ACHN (cell line): ENCODE measurements at regions not wholly inside any gene's neighbourhood (a gene's known extent, or its start where the extent isn't known, plus 50 kb on each side); places are given as distances from the start of the nearest gene placed in this dataset.

Experiments
- DNase-seq: peaks from one replicate; pipeline ENCODE4 v3.0.0-alpha.2; 2015
- in situ Hi-C: cut with HindIII; loops from 2 replicates; pipeline ENCODE4 v1.10.0; 2017; ENCODE audit warnings: low sequenced_read_pairs, low pct_ligation_motif_present, low pct_unique_long_range_greater_than_20kb

DNA sequence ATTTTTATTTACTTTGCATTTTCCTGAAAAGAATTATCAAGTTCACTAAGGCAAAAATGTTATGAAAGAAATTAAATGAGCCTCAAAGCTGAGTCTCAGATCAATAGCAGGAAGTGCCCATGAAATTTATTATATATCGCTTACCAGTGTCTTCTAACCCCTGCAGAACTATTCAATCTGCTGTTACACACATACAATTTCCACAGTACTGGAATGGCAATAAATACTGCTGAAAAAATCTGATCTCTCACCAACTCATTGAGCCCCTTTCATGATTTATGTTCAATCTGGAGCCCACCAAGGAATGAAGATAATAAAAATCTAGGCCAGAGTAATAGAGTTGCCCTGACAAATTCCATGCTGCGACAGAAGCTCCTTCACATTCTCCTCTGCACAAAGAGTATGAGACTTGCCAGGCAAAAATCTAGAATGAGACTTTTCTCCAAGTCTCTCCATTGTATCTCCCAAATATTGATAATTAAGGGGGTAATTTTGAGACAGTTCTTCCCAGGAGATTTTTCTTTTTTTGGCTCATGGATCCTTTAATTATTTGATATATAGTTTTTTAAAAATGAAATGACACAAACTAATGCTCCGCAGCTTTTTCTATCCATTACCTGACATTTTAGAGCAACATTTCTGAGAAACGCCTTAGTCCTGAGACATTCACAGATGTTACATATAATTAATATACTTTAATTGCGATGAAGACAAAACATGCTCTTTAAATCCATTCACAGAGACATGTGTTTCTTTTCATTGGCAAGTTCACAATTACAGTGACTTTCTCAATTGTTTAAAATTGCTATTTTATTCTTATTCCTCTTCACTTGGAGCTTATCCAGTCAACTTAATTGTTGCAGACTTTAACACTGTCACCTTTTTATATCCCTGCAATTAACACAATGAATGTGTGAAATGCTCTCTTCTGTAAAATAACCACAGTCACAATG lies 1020.4 kb downstream of the CBLN2 start:
- in situ Hi-C loops, result no loop called here
- DNase-seq, result no peak

DNA sequence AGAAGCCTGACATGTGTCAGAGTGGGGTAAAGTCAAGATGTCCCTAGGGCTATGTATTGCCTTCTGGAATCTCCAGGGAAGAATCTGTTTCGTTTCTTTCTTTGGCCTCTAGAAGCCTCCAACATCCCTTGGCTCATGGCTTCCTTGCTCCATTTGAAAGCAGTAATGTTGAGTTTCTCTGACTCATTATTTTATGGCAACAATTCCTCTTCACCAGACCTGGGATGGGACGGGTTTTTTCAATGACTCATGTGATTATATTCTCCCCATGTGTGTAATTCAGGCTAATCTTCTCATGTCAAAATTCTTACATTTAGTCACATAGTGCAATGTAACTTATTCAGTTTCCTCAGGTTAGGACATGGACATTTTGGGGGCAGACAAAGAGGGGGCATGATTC lies 1038.6 kb downstream of the CBLN2 start:
- no peak for DNase-seq
- in situ Hi-C loops, result no loop called here

DNA sequence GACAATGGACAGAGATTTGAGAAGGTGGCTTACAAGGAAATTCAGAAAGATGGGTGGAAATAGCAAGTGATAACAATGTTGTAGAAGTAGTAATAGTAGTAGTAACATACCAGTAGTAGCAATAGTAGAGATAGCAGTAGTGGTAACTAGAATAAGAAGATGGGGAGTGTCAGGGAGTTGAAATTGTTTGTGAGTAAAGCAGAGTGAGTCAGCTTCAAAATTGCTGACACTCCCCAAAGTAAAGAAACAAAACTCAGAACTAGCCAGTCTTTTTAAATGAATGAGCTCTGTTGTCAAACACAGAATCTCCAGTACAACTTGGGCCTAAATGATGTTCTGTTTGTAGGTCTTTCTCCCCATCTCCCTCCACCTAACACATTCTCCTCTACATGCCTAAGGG lies 1040.9 kb downstream of the CBLN2 start:
- no peak for DNase-seq
- in situ Hi-C loops, result no loop called here

DNA sequence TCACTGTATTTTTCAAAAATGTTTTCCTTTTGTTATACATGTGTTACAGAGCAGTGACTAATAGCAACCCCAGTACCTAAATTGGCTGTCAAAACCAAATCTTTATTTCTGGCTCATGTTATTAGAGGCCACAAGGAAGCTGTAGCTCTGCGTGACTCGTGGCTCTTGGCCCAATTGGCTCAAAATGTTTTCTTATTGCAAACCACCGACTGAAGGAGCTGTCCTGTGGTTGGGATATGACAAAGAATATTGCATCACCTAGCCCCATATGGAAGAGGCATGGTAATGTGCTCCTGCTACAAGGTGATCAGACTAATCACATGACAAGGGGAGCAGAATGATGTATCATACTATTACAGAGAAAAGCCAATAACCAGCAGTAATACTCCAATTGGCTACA lies 1058.5 kb downstream of the CBLN2 start:
- no peak for DNase-seq
- in situ Hi-C loops, result no loop called here

DNA sequence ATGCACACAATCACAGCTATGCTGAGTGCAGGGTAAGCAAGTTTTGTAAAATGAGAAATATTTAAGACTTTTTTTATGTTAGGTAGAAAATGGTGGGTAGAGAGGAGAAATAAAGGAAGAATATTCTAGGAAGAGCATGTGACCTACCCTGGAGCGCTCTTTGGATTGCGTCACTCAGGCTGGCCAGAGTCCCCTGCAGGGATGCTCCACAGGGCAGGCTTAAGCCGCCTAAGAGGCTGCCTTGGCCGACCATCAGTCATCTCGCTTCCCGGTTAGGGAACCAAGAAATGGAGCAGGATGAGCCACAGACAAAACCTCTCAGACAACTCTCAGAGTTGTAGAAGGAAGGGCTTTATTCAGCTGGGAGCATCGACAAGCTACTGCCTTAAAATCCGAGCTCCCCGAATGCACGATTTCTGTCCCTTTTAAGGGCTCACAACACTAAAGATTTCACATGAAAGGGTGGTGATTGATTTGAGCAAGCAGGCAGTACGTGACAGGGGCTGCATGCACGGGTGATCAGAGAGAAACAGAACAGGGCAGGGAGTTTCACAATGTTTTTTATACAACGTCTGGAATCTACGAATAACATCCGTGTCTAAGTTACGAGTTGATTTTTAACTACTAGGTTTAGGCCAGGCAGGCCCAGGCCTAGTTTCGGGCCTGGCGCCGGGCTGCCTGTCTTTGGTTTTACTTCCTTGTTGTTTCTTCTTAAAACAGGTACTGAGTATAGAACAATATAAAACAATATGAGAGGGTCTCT lies 1072.0 kb downstream of the CBLN2 start:
- no peak for DNase-seq
- in situ Hi-C loops, result no loop called here

DNA sequence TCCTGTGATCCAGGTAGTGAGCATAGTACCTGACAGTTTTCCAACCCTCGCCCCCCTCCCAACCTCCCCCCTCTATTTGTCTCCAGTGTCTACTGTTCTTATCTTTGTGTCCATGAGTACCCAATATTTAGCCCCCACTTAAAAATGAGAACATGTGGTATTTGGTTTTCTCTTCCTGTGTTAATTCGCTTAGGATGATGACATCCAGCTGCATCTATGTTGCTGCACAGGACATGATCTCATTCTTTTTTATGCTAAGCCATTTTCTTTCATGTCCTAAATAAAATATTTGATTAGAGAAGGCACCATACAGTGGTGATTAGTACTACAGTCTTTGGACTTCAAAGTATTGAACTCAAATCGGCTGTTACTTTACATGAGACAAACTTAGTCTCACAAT lies 1087.9 kb downstream of the CBLN2 start:
- no peak for DNase-seq
- in situ Hi-C loops, result no loop called here

DNA sequence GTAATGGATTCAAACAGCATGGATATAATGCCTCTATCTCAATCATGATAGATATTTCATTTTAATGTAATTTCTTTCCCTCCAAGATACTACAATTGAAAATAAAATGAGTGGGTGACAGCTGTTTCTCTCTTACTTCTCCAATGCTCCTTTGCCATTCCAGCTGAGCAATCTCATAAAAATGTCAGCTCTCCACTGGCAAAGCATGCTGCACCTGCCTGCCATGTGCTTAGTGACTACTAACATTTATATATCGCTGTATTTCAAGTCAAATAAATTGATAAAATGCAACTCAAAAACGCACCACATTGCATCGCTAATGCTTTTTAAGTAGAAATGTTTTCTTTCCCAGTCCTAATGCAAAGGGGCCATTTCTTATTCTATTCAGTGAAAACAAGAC lies 1093.9 kb downstream of the CBLN2 start:
- in situ Hi-C loops, result no loop called here
- DNase-seq, result no peak

DNA sequence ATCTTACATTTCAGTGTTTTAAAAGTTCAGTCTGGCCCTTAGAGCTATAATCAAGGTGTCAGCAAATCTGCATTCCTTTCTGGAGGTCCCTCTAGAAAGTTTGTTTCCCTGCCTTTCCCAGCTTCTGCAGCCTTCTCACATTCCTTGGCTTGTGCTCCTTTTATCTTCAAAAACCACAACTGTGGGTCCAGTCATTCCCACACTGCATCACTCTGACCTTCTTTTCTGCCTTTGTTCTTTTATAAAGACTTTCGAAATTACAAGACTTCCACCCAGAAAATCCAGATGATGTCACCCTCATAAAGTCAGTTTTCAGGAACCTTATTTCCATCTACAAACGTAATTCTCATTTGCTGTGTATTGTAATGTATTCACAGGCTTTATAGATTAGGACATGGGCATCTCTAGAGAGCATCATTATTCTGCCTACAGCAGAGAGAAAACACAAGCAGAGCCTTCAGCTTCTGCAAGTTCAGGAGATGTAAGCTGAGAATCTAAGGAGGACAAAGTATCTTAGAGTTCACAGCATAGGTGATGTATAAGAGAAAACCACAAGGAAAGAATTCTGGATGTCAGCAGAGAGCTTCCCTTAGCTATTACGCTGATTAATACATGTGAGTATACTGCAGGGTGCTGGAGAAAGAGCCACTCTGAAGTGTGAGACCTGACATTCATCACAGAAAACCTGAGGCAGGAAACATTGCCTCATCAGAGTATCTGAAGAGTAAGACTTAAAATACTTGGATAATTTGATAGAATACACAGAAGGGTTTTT lies 1100.2 kb downstream of the CBLN2 start:
- DNase-seq, result no peak
- in situ Hi-C loops, result no loop called here

DNA sequence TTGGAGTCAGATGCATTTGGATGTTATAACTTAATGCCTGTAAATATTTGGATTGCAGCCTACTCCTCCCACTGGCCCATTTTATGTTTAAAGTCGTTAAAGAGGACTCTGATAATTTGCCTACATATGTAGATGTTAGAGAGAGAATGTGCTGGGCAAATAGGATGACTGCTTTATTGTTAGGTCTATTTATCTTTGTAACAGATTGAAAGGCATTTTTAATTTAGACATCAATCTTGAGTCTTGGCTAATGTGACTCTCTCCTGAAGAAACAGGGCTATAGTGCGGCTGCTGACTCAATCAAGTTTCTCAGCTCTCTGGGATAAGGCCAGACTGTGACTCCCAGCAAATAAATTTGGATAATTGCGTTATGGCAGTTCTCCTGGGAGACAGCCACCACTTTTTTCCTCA lies 1101.4 kb downstream of the CBLN2 start:
- no peak for DNase-seq
- in situ Hi-C loops, result no loop called here

DNA sequence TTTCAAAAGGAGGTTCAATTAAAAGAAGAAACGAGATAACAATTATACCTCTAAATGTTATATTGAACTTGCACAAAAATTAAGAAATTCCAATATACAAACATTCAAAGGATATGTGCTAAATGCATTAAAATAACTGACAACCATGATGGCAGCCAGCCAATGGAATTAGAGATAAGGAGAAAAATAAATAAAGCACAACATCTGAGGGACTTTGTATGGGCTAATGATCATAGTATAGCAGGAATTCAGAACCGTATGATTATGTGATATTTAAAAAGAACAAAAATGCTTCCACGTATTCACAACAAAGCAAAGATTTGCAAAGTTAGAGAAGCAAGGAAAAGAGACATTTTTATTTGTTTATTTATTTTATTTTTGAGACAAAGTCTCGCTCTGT lies 1103.0 kb downstream of the CBLN2 start:
- DNase-seq, result no peak
- in situ Hi-C loops, result no loop called here

DNA sequence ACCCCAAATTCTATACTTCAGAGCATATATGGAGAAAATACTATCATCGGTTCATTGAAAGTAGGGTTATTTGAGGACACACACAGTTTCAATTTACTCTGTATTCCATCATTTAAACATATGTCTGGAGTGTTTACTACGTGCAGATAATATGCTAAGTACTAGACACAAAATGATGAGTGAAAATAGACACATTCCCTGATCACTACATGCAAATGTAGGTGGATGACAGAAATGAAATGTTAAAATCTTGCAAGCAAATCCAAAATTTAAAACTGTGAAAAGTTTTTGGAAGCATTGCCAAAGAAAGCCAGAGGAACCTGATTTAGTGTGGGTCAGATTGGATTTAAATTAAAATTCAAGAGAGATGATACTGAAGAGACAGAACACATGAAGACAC lies 1106.6 kb downstream of the CBLN2 start:
- DNase-seq, result no peak
- in situ Hi-C loops, result no loop called here

DNA sequence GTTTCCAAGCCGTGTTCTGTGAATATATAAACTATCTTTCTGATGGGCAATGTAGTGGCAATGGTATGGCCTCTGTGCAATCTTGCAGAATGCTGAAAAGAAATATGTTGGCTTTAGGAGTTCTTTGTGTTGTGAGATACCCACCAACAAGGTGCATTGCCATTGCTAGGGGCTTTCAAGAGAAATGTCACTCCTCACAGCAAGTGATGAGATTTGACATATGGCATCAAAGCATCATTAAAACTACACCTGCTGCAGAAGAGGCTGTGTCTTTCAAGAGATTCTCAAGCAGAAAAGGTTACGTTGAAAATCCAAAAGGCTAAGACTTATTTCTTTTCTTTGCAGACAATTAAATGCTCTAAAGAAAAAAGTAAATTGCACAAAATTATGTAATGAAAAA lies 1110.8 kb downstream of the CBLN2 start:
- no peak for DNase-seq

DNA sequence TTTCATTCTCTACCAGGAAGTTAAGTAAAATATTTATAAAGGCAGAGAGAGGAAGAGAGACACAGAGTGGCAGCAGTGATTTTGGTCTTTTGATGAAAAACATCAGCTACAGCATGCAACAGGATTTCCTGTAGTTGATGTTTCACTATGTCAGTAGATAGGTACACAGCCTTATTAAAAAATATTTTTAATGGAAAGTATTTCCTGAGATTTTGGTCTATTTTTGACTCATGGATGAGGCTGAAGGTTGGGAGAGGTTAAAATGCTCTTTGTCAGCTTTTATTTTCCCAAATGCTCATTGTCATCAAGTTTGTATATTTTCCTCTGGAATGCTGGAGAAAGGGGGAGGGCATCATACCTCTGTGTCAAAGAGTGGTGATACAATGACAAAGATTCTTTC lies 1112.5 kb downstream of the CBLN2 start:
- DNase-seq, result no peak
- in situ Hi-C loops, result no loop called here

More for the DNA sequence above, 1110.8 kb downstream of the CBLN2 start:
- in situ Hi-C loops, result no loop called here

DNA sequence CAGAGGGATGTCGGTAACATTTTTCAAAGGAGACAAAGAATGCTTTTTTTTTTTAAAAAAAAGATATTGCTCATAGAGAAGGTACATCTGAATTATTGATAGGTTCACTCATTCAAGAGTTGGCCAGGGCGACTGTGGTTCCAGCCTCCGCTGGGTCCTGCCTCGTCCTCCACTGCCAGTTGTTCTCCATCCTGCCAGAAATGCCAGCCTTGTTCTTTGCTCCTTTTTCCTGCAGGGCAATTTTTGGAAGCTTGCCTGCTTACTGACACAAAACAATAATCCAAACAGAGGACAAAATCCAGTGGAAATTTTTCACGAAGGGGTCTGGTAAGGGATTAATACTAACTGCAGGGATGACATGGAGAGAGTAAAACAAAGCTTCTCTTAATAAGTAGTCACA lies 1113.0 kb downstream of the CBLN2 start:
- in situ Hi-C loops, result no loop called here
- DNase-seq, result no peak

DNA sequence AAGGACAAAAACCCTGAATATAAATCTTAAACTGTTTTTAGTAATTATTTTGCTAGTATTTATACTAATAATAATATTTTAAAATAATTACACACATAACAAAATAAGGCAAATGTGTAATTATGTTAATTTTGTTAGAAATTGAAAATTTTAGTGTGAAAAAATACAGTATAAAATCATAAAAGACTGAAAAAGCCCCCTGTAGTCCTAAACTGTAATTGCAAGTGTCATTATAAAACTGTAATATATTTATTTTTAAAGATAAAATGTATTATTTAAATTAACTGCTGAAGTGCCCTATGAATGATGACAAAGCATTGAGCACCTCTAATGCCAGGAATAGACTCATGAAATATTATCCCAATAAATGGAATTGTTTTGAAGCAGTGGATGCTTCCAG lies 1117.7 kb downstream of the CBLN2 start:
- in situ Hi-C loops, result no loop called here
- no peak for DNase-seq

DNA sequence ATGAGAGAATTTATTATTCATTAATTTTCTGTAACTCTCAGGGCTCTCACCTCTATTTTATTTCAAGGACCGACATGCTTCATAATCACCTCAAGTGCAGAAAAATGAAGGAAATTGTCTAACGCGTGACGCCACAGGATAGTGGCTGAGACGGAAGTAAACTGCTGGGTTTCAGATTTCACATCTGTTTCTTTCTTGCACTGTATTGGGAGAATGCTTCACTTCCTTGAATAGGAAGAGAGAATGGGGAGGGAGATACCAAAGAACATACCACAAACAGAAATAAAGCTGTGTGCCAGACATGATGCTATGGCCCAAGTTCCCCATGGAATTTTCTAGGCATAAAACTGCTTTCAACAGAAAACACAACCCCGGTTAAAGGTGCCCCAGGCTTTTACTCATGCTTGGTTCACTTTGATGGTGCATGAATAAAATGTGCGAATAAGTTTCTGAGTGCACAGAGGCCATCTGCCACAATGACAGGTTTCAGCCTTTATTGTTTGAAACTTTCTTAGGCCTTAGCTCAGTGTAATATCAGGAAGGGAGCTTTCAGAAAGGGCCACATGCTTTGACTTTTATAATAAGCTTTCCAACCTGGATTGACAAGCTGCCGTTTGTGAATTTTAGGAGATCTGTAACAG lies 1116.4 kb downstream of the SOCS6 start:
- in situ Hi-C loops, result no loop called here
- no peak for DNase-seq

DNA sequence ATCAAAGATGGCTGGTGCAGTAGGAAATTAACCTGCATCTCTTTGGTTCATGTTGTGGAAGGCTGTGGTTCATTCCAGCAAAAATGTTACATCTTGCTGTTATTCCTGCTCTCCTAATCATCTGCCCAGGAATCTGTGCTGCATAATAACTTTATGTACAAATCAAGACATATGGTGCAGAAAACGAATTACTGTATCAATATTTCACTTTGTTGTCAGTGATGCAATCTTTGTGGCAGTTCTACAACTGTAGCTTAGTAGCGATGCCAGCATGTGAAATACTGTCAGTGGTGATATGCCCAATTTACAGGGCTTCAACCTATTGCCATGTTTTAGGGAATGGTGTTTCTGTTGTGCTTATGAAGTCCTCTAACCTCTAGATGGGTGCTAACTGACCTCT lies 1114.7 kb downstream of the SOCS6 start:
- DNase-seq, result no peak
- in situ Hi-C loops, result no loop called here

DNA sequence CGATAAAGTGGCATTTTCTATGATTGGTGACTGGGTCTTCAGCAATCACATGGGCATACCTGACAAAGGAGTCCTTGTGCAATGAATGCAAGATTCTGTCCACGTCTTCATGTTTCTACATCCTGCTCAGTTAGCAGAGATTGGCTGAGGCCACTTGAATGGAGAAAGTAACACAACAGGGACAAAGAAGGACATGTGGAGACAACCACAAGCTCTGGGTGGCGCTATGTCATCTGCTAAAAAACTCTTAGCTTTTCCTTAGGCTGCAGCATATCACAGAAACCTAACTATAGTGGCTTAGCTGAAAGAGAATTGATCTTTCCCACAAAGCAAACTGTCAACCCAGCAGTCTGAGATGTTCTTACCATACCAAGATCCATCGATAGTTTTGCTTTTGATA lies 1109.7 kb downstream of the SOCS6 start:
- in situ Hi-C loops, result no loop called here
- peak; percentile 25 for DNase-seq

DNA sequence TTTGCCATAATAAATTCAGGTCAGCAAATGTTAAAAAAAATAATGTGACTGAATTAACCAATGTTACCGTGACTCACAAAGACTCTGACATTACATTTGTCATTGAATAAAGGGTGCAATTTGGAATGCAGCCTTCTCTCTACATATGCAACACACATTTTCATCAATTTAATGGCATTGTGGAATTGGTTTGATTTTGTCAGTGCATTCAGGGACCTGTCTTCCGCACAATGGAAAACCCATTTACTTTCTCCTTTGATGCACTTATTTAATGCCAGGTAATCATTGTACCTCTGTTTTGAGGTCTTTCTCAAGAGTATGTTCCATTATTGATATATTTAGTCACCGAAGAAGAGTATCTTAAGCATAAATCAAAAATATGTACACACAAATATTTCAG lies 1099.3 kb downstream of the SOCS6 start:
- in situ Hi-C loops, result no loop called here
- DNase-seq, result no peak
